ENCODE measurements at regions not wholly inside any gene's neighbourhood (a gene's known extent, or its start where the extent isn't known, plus 50 kb on each side); places are given as distances from the start of the nearest gene placed in this dataset.

- TF ChIP-seq, protein P1, sequence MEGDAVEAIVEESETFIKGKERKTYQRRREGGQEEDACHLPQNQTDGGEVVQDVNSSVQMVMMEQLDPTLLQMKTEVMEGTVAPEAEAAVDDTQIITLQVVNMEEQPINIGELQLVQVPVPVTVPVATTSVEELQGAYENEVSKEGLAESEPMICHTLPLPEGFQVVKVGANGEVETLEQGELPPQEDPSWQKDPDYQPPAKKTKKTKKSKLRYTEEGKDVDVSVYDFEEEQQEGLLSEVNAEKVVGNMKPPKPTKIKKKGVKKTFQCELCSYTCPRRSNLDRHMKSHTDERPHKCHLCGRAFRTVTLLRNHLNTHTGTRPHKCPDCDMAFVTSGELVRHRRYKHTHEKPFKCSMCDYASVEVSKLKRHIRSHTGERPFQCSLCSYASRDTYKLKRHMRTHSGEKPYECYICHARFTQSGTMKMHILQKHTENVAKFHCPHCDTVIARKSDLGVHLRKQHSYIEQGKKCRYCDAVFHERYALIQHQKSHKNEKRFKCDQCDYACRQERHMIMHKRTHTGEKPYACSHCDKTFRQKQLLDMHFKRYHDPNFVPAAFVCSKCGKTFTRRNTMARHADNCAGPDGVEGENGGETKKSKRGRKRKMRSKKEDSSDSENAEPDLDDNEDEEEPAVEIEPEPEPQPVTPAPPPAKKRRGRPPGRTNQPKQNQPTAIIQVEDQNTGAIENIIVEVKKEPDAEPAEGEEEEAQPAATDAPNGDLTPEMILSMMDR (IDR thresholded peaks at IDR 0.05), result no peak
- TF ChIP-seq EZH2 (IDR thresholded peaks at IDR 0.05; ENCODE audit: borderline replicate concordance, insufficient read depth, low read depth, low read length, poor library complexity, severe bottlenecking), result no peak
Observed at GRCh38 chr21:32173121-32173724, 105.6 kb downstream of the MIS18A start.
